ENCODE measurements at regions not wholly inside any gene's neighbourhood (a gene's known extent, or its start where the extent isn't known, plus 50 kb on each side); places are given as distances from the start of the nearest gene placed in this dataset.

GRCh38 chr4:178672512-178672911 is 1230.3 kb upstream of the AGA start:
- no peak for TF ChIP-seq CTCF (conservative IDR thresholded peaks at IDR 0.05; ENCODE audit: low read depth, low read length)
- no peak for TF ChIP-seq POLR2A (IDR thresholded peaks at IDR 0.05; ENCODE audit: low read depth, low read length)
- no peak for TF ChIP-seq CHD1 (IDR thresholded peaks at IDR 0.05; ENCODE audit: low read depth, low read length)
- no peak for TF ChIP-seq ELK1 (IDR thresholded peaks at IDR 0.05; ENCODE audit: borderline replicate concordance, low read depth, low read length)
- no peak for TF ChIP-seq BHLHE40 (IDR thresholded peaks at IDR 0.05; ENCODE audit: low read depth, low read length)
- TF ChIP-seq RAD21 (IDR thresholded peaks at IDR 0.05; ENCODE audit: low read length): no peak
- no peak for TF ChIP-seq MAFK (IDR thresholded peaks at IDR 0.05; ENCODE audit: low read depth, low read length)

Data from IMR-90 (cell line).